ENCODE measurements at regions not wholly inside any gene's neighbourhood (a gene's known extent, or its start where the extent isn't known, plus 50 kb on each side); places are given as distances from the start of the nearest gene placed in this dataset.

- DNase-seq (ENCODE audit: low read depth, low spot score): no peak
- in situ Hi-C loops (cut with HindIII; ENCODE audit: low pct_unique_long_range_greater_than_20kb, low sequenced_read_pairs): no loop called here
Measured at GRCh38 chr4:152243206-152243605, 292.7 kb downstream of the FBXW7 start.

DNA sequence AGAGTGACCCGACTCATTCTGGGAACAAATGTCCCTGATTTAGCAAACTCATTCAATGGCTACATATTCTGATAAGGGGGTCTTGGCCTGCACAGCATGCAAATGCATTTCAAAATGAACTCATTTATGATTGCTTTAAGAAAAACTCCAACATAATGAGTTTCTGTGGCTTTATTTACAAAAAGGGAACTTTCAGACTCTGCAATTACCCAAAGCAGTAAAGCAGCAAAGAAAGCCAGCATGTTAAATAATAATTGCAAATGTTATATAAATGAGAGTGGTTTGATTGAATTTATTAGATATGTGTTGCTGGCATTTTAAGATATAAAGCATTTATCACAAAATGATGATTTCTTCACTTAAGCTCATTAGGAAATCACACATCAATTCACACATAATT is 295.7 kb downstream of the FBXW7 start:
- no peak for DNase-seq (ENCODE audit: low read depth, low spot score)
- in situ Hi-C loops (cut with HindIII; ENCODE audit: low pct_unique_long_range_greater_than_20kb, low sequenced_read_pairs): no loop called here

GRCh38 chr4:152239216-152239615 is 296.7 kb downstream of the FBXW7 start:
- no peak for DNase-seq (ENCODE audit: low read depth, low spot score)
- in situ Hi-C loops (cut with HindIII; ENCODE audit: low pct_unique_long_range_greater_than_20kb, low sequenced_read_pairs): no loop called here

GRCh38 chr4:152236519-152237056 is 299.3 kb downstream of the FBXW7 start:
- no peak for DNase-seq (ENCODE audit: low read depth, low spot score)
- in situ Hi-C loops (cut with HindIII; ENCODE audit: low pct_unique_long_range_greater_than_20kb, low sequenced_read_pairs): no loop called here

- in situ Hi-C loops (cut with HindIII; ENCODE audit: low pct_unique_long_range_greater_than_20kb, low sequenced_read_pairs): no loop called here
- no peak for DNase-seq (ENCODE audit: low read depth, low spot score)
Measured at GRCh38 chr4:152235718-152236117, 300.2 kb downstream of the FBXW7 start.

- DNase-seq (ENCODE audit: low read depth, low spot score): no peak
- in situ Hi-C loops (cut with HindIII; ENCODE audit: low pct_unique_long_range_greater_than_20kb, low sequenced_read_pairs): no loop called here
Measured at GRCh38 chr4:152234571-152234970, 301.3 kb downstream of the FBXW7 start.

GRCh38 chr4:152232271-152232670 is 303.6 kb downstream of the FBXW7 start:
- DNase-seq (ENCODE audit: low read depth, low spot score): no peak
- in situ Hi-C loops (cut with HindIII; ENCODE audit: low pct_unique_long_range_greater_than_20kb, low sequenced_read_pairs): no loop called here

GRCh38 chr4:152229782-152230289 is 306.1 kb downstream of the FBXW7 start:
- no peak for DNase-seq (ENCODE audit: low read depth, low spot score)
- in situ Hi-C loops (cut with HindIII; ENCODE audit: low pct_unique_long_range_greater_than_20kb, low sequenced_read_pairs): no loop called here

DNA sequence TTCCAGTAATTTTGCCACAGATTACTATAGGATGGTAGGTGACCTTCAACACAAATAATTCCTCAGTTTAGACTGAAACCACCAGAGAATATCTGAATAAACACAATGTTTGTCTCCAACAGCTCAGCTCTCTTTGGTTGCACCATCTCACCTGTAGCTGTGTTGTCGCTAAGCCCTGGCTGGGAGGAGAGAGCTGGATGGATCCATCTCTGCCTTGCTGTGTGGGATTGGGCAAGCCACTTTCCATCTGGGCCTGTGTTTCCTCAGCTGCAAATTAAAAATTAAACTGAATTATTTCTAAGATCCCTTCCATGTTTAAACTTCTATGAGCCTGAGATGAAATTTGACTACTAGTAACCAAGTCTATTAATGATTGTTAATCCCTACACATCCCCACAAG is 310.2 kb downstream of the FBXW7 start:
- in situ Hi-C loops (cut with HindIII; ENCODE audit: low pct_unique_long_range_greater_than_20kb, low sequenced_read_pairs): no loop called here
- no peak for DNase-seq (ENCODE audit: low read depth, low spot score)

DNA sequence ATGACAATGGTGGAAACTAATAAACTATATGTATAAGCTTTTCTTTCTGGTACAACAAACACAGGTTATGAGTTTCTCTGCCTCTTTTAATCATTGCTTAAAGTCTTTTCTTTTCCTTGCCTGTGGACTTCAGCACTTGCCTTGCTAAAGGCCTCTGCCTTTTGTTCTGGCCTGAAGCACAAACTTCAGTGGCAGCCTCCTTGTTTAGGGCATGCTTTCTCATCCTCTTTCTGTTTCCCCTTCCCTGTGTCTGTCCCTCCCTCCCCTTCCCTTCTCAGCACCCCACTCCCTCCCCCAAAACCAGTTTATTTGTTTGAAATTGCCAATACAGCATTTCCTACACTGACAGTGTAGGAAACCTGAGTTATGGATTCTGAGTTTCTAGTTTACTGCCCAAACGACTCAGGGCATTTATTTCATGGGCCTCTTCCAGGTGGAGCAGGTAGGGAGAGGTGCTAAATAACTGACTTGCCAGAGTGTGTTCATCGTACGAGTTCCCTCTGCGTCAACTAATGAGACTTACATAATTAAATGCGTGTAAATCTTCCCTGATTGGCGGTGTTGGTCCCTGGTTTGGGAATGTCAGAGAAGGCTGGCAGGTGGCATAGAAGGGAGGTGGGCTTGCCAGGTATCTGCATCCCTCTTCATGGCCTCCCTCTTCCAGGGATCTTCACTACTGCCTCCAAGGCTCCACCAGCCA is 311.0 kb downstream of the FBXW7 start:
- in situ Hi-C loops (cut with HindIII; ENCODE audit: low pct_unique_long_range_greater_than_20kb, low sequenced_read_pairs): no loop called here

DNA sequence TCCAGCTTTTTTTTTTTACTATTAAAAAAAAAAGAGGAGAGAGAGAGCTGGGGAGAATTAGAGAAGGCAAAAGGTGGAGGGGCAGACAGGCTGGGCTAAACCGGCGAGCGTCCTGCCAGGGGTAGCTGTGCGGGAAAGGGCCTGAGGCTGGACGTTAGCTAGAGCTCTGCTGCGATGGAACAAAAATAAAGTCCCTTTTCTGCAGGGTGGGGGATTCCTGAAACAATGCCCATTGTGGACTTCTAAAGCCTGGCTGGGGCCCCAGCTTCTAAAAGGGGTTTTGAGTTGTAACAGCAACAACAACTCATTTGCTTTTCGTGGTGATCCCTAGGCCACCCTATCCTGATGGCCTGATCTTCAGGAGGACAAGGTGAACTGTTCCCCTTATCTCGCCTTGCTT is 311.7 kb downstream of the FBXW7 start:
- in situ Hi-C loops (cut with HindIII; ENCODE audit: low pct_unique_long_range_greater_than_20kb, low sequenced_read_pairs): no loop called here

More for the DNA sequence above, 311.0 kb downstream of the FBXW7 start:
- DNase-seq (ENCODE audit: low read depth, low spot score): no peak

GRCh38 chr4:152223600-152223999 is 312.3 kb downstream of the FBXW7 start:
- DNase-seq (ENCODE audit: low read depth, low spot score): no peak
- in situ Hi-C loops (cut with HindIII; ENCODE audit: low pct_unique_long_range_greater_than_20kb, low sequenced_read_pairs): no loop called here

More for the DNA sequence above, 311.7 kb downstream of the FBXW7 start:
- DNase-seq (ENCODE audit: low read depth, low spot score): no peak

DNA sequence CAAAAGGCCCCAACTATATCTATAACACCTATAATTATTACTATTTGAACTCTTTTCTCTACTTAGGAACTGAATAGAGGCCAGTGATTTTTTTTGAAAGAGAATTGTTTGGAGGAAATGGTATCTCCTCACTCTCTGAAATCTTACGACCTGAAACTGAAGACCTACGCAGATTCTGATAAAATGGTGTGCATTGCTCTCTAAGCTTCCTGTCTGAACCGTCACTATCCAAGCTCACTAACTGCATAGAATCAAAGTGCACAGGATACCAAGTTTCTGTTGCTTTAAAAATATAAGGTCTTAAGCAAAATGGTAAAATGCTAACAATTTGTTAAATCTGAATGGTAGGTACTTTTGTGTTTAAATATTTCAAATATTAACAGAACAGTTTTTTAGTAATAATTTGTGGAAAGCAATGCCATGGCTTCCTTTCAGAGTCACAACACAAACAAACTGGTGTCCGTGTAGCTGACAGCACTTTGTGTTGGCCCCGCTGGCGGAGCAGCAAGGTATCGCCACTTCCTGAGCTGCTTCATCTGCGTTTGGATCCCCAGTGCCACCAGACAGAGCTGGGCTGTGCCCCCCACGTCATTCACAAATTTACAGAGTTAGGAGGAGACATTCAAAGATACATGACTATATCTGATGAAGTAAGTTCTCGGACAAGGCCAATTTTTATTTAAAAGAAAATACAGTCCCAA is 313.9 kb downstream of the FBXW7 start:
- in situ Hi-C loops (cut with HindIII; ENCODE audit: low pct_unique_long_range_greater_than_20kb, low sequenced_read_pairs): no loop called here
- no peak for DNase-seq (ENCODE audit: low read depth, low spot score)

- in situ Hi-C loops (cut with HindIII; ENCODE audit: low pct_unique_long_range_greater_than_20kb, low sequenced_read_pairs): no loop called here
- DNase-seq (ENCODE audit: low read depth, low spot score): no peak
Measured at GRCh38 chr4:152220201-152220666, 315.7 kb downstream of the FBXW7 start.

- in situ Hi-C loops (cut with HindIII; ENCODE audit: low pct_unique_long_range_greater_than_20kb, low sequenced_read_pairs): no loop called here
- no peak for DNase-seq (ENCODE audit: low read depth, low spot score)
Measured at GRCh38 chr4:152218576-152218975, 317.3 kb downstream of the FBXW7 start.

GRCh38 chr4:152217896-152218295 is 318.0 kb downstream of the FBXW7 start:
- in situ Hi-C loops (cut with HindIII; ENCODE audit: low pct_unique_long_range_greater_than_20kb, low sequenced_read_pairs): no loop called here
- DNase-seq (ENCODE audit: low read depth, low spot score): no peak

- no peak for DNase-seq (ENCODE audit: low read depth, low spot score)
- in situ Hi-C loops (cut with HindIII; ENCODE audit: low pct_unique_long_range_greater_than_20kb, low sequenced_read_pairs): no loop called here
Measured at GRCh38 chr4:152211936-152212653, 323.8 kb downstream of the FBXW7 start.
